ENCODE measurements at regions not wholly inside any gene's neighbourhood (a gene's known extent, or its start where the extent isn't known, plus 50 kb on each side); places are given as distances from the start of the nearest gene placed in this dataset.
"Not testable (repeated sequence)": the region's sequence is repeated elsewhere in the genome, so short reads cannot be mapped to it uniquely, and the experiment has no call there.

DNA sequence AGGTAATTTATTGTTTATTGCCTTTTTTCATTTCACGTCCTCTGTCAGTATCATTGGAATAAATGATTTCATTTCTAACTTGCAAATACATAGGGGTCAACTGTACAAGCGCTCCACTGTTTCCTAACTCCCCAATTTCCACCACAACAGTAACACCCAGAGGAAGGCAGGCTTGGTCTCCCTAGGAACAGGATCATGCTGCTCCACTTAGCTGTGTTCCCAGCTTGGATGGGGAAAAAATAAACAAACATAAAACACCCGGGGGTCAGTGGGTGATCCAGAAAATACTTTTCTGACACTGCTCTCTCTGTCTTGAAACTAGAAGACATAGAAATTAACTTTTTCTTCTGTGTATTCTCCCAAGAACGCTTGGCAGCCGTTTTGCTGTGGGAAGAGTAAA is 772.5 kb downstream of the TRIML1 start:
- no peak overlapping the region for H3K4me3 ChIP-seq (ENCODE audit: low read depth, low read length)

- H3K4me3 ChIP-seq (ENCODE audit: low read depth, low read length) = no peak overlapping the region
These were observed 775.9 kb downstream of the TRIML1 start for GRCh38 chr4:188915175-188915574.

DNA sequence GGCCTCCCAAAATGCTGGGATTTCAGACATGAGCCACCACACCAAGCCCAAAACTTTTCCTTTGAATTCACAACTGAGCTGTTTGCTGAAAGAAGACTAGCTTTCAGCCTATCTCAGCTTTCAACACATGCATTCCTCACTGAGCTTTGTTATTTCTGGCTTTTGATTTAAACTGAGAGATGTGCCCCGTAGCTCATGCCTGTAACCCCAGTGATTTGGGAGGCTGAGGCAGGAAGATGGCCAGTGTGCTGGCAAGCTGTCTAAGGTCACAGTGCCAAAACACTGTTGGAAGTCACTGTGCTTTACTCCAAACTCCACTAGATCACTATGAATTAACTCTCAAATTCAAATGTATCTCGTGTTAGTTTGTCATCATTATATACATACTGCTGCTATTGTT is 779.5 kb downstream of the TRIML1 start:
- no peak overlapping the region for H3K4me3 ChIP-seq (ENCODE audit: low read depth, low read length)

- no peak overlapping the region for H3K4me3 ChIP-seq (ENCODE audit: low read depth, low read length)
These were observed 791.6 kb downstream of the TRIML1 start for GRCh38 chr4:188930822-188931221.

GRCh38 chr4:188934320-188934962 is 795.2 kb downstream of the TRIML1 start:
- no peak overlapping the region for H3K4me3 ChIP-seq (ENCODE audit: low read depth, low read length)

DNA sequence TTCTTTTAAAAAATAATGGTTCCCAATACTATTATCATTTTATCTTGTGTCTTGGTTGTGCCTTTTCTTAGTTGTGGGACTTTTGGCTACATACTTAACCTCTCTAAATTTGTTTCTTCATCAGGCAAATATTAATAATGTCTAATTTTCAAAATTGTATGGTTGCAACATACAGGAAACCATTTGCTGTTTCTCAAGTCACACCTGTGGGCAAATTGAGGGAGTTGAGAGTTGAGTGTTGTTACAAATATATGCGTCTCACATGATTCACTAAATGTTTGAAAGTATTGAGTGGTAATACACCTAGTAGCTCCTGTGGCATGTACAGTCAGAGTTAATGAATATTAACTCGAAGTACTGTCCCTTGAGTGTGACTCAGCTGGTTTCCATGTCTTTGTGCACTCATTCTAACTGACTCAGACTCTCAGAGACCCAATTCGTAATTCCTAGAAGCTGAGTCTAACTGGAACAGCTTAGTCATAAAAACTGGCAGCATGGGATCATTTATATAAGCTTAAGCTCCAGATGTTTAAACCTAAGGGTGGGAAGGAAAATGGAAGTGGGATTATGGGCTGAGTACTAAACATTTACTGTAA is 802.4 kb downstream of the TRIML1 start:
- no peak overlapping the region for H3K4me3 ChIP-seq (ENCODE audit: low read depth, low read length)

- H3K4me3 ChIP-seq (ENCODE audit: low read depth, low read length) = no peak overlapping the region
These were observed 803.4 kb downstream of the TRIML1 start for GRCh38 chr4:188942606-188943005.

DNA sequence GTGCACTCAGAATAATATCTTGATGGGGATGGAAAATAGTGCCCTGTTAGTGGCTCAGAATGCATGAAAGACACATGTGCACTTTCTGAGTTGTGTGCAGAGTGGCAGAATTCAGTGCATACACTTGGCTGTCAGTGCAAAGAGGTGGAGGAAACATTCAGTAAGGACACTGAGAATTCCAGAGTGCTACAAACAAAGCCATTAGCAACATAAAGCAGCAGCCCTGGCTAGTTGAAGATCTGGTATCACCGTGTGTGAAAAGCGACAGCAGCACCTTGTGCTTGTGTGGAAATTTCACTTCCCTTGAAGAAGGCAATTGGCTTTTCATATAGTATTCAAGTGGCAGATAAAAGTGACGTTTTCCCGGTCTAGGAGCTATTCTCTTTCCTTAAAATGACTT is 810.4 kb downstream of the TRIML1 start:
- H3K4me3 ChIP-seq (ENCODE audit: low read depth, low read length) = no peak overlapping the region

- no peak overlapping the region for H3K4me3 ChIP-seq (ENCODE audit: low read depth, low read length)
These were observed 815.8 kb downstream of the TRIML1 start for GRCh38 chr4:188955066-188955465.

GRCh38 chr4:188956566-188956965 is 817.3 kb downstream of the TRIML1 start:
- H3K4me3 ChIP-seq (ENCODE audit: low read depth, low read length) = no peak overlapping the region

DNA sequence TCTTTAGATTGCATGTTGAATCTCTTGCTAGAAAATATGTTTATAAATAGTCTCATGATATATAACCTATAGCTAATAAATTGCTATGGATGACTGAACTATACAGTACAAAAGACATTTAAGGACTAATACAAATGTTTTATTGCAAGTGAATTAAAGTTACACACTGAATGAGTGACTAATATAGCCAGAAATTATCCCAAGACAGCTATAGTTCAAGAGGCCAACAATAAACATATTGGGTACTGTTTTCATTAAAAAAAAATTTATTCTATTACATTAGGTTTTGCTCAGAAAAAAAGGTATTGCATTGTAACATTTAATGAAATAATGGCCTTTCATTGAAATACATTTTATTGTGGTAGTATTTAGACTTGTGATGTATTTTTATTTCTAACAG is 819.1 kb downstream of the TRIML1 start:
- H3K4me3 ChIP-seq (ENCODE audit: low read depth, low read length) = no peak overlapping the region

DNA sequence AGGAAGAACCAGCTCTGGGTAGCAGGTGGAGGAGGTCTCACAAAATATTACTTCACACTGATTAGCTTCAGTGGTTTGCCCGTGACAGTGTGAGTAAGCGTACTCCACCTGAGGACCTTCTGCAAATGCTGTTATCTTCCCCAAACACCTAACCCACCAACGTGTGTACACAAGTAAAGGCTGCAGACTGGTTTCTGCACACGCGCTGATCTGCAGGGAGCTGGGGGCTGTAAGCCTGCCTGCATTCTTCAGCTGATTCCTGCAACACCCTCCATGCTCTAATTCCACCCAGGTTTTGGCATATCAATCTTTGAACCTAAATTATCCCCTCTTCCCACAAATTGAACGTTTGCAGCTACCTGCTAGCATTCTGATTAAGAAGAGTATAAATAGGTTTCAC is 820.2 kb downstream of the TRIML1 start:
- H3K4me3 ChIP-seq (ENCODE audit: low read depth, low read length) = no peak overlapping the region

GRCh38 chr4:188960411-188961093 is 821.3 kb downstream of the TRIML1 start:
- no peak overlapping the region for H3K4me3 ChIP-seq (ENCODE audit: low read depth, low read length)

DNA sequence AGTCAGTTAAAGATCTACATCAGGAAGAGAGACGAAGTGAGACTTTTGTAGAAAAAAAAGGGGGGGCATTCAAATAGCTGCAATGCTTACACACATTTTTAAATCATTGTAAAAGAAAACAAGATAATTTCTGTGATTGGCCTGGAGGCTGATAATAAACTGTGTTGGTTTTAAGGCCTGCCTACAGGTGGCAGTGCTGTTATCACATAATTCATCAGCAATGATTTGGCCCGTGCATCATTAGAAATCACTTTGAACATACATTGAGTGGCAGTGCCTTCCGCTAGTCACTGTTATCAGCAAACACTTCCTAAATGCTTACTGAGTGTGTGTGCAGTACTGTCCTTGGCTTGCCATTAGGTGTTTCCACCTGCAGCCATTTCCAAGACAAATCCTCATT is 831.9 kb downstream of the TRIML1 start:
- no peak overlapping the region for H3K4me3 ChIP-seq (ENCODE audit: low read depth, low read length)

DNA sequence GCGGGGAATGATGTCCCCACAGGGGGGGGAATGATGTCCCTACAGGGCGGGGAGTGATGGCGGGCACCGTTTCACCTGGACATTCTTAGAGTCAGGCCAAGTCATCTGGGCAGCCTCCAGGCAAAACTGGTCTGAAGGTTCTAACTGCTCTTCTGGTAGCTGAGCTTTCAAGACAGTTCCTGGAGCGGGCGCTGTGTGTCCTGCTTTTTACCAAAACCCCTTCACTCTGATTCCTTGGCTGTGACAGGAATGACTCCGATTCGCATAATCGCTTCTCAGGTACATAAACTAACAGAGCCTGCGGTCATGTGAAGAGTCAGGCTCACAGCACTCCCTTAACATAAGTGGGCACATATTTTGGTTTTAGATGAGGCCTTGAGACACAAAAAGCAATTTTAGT is 836.0 kb downstream of the TRIML1 start:
- H3K4me3 ChIP-seq (ENCODE audit: low read depth, low read length) = no peak overlapping the region

GRCh38 chr4:188976644-188977115 is 837.4 kb downstream of the TRIML1 start:
- no peak overlapping the region for H3K4me3 ChIP-seq (ENCODE audit: low read depth, low read length)

- H3K4me3 ChIP-seq (ENCODE audit: low read depth, low read length) = not testable (repeated sequence)
These were observed 838.0 kb downstream of the TRIML1 start for GRCh38 chr4:188977232-188977631.

DNA sequence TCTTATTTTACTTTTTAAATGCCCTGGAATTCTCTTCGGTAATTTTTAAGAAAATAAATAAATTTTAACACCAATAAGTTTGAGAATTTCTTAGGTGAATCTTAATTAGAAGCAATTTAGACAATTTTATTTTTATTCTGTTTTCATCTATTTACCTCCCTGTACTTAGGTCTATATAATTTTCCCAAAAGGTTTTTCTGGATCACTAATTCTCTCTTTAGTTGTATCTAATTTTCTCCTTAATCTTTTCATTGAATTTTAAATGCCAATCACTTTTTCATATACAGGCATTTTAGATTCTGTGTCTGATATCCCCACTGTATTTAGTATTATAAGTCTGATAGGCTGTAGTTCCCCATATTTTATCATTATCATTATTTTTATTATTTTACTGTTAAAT is 845.3 kb downstream of the TRIML1 start:
- H3K4me3 ChIP-seq (ENCODE audit: low read depth, low read length) = no peak overlapping the region

DNA sequence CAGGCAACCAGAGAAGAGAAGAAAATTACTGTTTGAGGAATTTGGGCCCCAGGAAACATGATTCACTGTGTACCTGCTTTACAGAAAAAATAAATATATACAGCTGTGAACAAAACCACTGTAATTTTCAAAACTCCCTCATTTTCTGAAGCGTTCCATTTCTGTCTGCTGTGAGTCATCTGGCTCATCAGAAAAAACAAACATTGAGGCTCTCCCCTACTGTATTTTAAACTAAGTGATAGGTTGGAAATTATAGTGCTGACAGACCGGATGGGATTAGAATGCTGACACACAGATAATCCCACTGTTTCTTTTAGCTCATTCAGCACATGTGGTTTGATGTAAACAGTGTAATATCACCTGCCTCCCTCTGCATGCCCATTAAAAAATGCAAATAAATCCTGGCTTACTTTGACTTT is 847.0 kb downstream of the TRIML1 start:
- H3K4me3 ChIP-seq (ENCODE audit: low read depth, low read length) = no peak overlapping the region

DNA sequence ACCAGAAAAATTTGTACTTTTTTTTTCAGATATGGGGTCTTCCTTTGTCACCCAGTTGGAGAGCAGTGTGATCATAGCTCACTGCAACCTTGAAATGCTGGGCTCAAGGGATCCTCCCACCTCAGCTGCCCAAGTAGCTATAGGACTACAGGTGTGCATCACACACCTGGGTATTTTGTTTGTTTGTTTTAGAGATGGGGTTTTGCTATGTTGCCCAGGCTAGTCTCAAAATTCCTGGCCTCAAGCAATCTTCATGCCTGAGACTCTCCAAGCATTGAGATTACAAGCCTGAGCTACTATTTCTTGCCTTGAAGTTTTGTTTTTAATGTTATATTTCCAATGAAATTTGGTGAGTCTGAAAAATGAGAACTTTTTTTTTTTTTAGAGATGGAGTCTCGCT is 847.8 kb downstream of the TRIML1 start:
- H3K4me3 ChIP-seq (ENCODE audit: low read depth, low read length) = no peak overlapping the region

DNA sequence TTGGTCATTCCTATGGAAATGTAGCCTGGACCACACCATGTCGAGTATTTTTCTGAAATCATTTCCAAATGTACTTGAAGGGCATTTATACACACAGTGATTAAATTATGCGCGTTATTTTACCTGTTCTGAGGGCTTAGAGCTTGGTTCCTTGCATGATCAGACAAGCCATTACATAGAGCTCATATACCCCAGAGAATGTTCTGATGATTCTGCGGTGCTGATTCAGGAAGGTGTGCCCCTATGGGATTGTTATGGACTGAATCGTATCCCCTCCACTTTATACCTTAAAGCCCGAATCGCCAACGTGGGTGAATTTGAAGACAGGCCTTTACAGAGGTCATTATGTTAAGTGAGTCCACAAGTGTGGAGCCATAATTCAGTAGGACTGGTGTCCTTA is 848.9 kb downstream of the TRIML1 start:
- H3K4me3 ChIP-seq (ENCODE audit: low read depth, low read length) = no peak overlapping the region

DNA sequence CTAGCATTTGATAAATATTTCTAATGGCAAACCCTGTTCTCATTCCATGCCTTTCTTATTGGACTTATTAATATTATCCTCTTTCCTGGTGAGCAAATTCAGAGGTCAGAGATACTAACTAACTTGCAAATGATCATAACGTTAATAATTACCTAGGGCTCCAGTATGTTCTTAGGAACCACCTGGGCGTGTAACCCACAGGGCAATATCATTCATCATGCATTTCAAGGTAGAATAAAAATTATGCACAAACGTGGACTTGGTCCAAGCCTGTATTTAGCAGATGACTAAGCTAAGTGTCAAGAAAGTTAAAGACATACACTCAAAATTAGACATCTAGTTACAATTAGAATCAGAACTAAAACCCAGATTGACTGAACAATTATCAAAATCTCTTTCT is 850.1 kb downstream of the TRIML1 start:
- no peak overlapping the region for H3K4me3 ChIP-seq (ENCODE audit: low read depth, low read length)

Measured in iPS-11a (cell line).